ENCODE measurements at regions not wholly inside any gene's neighbourhood (a gene's known extent, or its start where the extent isn't known, plus 50 kb on each side); places are given as distances from the start of the nearest gene placed in this dataset.

GRCh38 chr3:25960776-25961175 is 170.9 kb downstream of the OXSM start:
- TF ChIP-seq POLR2AphosphoS5 (IDR thresholded peaks at IDR 0.05; ENCODE audit: insufficient read depth in 1 of 2, low read depth in 1 of 2) (no peak), POLR2A (IDR thresholded peaks at IDR 0.05) (no peak)
- TF ChIP-seq, protein P1, sequence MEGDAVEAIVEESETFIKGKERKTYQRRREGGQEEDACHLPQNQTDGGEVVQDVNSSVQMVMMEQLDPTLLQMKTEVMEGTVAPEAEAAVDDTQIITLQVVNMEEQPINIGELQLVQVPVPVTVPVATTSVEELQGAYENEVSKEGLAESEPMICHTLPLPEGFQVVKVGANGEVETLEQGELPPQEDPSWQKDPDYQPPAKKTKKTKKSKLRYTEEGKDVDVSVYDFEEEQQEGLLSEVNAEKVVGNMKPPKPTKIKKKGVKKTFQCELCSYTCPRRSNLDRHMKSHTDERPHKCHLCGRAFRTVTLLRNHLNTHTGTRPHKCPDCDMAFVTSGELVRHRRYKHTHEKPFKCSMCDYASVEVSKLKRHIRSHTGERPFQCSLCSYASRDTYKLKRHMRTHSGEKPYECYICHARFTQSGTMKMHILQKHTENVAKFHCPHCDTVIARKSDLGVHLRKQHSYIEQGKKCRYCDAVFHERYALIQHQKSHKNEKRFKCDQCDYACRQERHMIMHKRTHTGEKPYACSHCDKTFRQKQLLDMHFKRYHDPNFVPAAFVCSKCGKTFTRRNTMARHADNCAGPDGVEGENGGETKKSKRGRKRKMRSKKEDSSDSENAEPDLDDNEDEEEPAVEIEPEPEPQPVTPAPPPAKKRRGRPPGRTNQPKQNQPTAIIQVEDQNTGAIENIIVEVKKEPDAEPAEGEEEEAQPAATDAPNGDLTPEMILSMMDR (IDR thresholded peaks at IDR 0.05), result no peak
- intact Hi-C loops (cut with DNase I), result no loop called here
- Histone ChIP-seq H3K4me1 (no peaks in the 10 kb centered on the region), H3K9me3 (no peaks in the 10 kb centered on the region), H3K27me3 (no peaks in the 10 kb centered on the region), H3K36me3 (no peaks in the 10 kb centered on the region), H3K4me3 (no peak overlapping the region), H3K27ac (no peak overlapping the region)
- no peak for DNase-seq (ENCODE audit: extremely low spot score in 2 of 2)

DNA sequence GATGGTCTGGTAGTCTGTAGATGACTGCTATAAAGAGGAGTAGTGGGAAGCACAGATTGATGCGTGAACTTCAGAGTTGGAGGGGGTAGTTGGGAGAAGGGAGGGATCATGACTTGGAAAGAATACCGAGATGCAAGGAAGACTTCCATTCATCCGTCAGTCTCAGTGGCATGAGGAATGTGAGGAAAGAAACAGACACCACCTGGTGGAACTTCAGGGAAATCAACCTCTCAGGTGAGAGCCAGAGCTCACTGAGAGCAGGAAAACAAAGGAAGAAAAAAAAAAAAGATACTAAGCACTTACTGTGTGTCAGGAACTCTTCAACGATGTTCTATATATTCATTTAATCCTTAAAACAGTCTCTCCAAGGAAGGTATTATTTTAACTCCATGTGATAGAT is 172.4 kb downstream of the OXSM start:
- intact Hi-C loops (cut with DNase I), result no loop called here
- H3K4me1 ChIP-seq, result no peaks in the 10 kb centered on the region

GRCh38 chr3:25964141-25964540 is 174.3 kb downstream of the OXSM start:
- Histone ChIP-seq H3K36me3 (no peaks in the 10 kb centered on the region), H3K9me3 (no peaks in the 10 kb centered on the region), H3K4me1 (no peaks in the 10 kb centered on the region), H3K27ac (no peak overlapping the region), H3K27me3 (no peaks in the 10 kb centered on the region), H3K4me3 (no peak overlapping the region)
- intact Hi-C loops (cut with DNase I), result no loop called here
- TF ChIP-seq POLR2AphosphoS5 (IDR thresholded peaks at IDR 0.05; ENCODE audit: insufficient read depth in 1 of 2, low read depth in 1 of 2) (no peak), POLR2A (IDR thresholded peaks at IDR 0.05) (no peak)
- TF ChIP-seq, protein P1 (IDR thresholded peaks at IDR 0.05), result no peak
- no peak for DNase-seq (ENCODE audit: extremely low spot score in 2 of 2)

More for the DNA sequence above, 172.4 kb downstream of the OXSM start:
- no peak overlapping the region for H3K4me3 ChIP-seq
- DNase-seq (ENCODE audit: extremely low spot score in 2 of 2), result no peak
- no peak for TF ChIP-seq POLR2A (IDR thresholded peaks at IDR 0.05)
- TF ChIP-seq, protein P1 (IDR thresholded peaks at IDR 0.05), result no peak
- TF ChIP-seq POLR2AphosphoS5 (IDR thresholded peaks at IDR 0.05; ENCODE audit: insufficient read depth in 1 of 2, low read depth in 1 of 2), result no peak
- H3K9me3 ChIP-seq, result no peaks in the 10 kb centered on the region
- H3K27ac ChIP-seq, result no peak overlapping the region
- H3K27me3 ChIP-seq, result no peaks in the 10 kb centered on the region
- no peaks in the 10 kb centered on the region for H3K36me3 ChIP-seq

- DNase-seq (ENCODE audit: extremely low spot score in 2 of 2), result no peak
- H3K36me3 ChIP-seq, result no peaks in the 10 kb centered on the region
- H3K27ac ChIP-seq, result no peak overlapping the region
- H3K4me3 ChIP-seq, result no peak overlapping the region
- no peaks in the 10 kb centered on the region for H3K27me3 ChIP-seq
- TF ChIP-seq POLR2A (IDR thresholded peaks at IDR 0.05) (no peak), POLR2AphosphoS5 (IDR thresholded peaks at IDR 0.05; ENCODE audit: insufficient read depth in 1 of 2, low read depth in 1 of 2) (no peak)
- TF ChIP-seq, protein P1 (IDR thresholded peaks at IDR 0.05), result no peak
- H3K9me3 ChIP-seq, result no peaks in the 10 kb centered on the region
- intact Hi-C loops (cut with DNase I), result no loop called here
- H3K4me1 ChIP-seq, result no peaks in the 10 kb centered on the region
Observed at GRCh38 chr3:25967385-25967784, 177.5 kb downstream of the OXSM start.

DNA sequence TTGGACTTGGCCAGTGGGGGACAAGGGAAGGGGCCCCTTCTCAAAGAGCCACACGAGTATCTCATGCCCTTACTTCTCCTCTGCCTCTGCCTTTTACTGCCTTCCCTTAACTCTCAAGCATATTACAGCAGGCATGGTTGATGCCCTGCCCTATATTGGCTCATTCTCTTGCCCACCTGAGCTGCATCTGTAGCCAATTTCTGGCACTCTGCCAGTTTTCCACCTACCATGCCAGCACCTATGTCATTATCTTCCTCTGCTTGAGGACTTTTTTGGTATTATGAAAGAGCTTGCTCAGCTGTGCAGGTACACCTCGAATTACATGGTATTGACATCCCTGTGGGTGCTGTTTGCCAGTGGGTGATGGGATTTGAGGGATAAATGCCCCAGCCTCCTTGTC is 181.8 kb downstream of the OXSM start:
- Histone ChIP-seq H3K4me1 (no peaks in the 10 kb centered on the region), H3K9me3 (no peaks in the 10 kb centered on the region), H3K27ac (no peak overlapping the region), H3K4me3 (no peak overlapping the region), H3K27me3 (no peaks in the 10 kb centered on the region), H3K36me3 (no peaks in the 10 kb centered on the region)
- no peak for DNase-seq (ENCODE audit: extremely low spot score in 2 of 2)
- intact Hi-C loops (cut with DNase I), result no loop called here
- TF ChIP-seq POLR2A (IDR thresholded peaks at IDR 0.05) (no peak), POLR2AphosphoS5 (IDR thresholded peaks at IDR 0.05; ENCODE audit: insufficient read depth in 1 of 2, low read depth in 1 of 2) (no peak)
- TF ChIP-seq, protein P1 (IDR thresholded peaks at IDR 0.05), result no peak

All from vagina (tissue), 2 donors.